SHP77 (cell line): ENCODE measurements at regions not wholly inside any gene's neighbourhood (a gene's known extent, or its start where the extent isn't known, plus 50 kb on each side); places are given as distances from the start of the nearest gene placed in this dataset.

ENCODE experiments used
- DNase-seq, 2 experiments: peaks; one replicate each; lab custom pipeline; 2025; lab: John Stamatoyannopoulos, UW

DNA sequence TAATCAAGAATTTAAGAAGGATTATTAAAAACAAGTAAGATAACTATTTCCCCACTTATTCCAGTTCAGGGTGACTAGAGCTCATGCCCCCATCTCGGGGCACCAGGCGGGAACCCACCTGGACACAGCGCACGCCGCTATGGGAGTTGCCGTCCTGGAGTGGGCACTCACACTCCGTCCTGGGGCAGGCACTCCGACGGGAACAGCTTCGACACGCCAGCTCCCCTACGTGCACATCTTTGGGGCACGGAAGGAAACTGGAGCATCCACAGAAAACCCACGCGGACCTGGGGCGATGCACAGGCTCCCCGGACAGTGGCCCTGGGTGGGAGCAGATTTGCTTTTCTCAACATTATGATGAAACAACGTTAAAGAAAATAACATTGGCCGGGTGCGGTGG, 52.0 kb upstream of the GATA5 start:
- DNase-seq = no peak

GRCh38 chr20:62528983-62529891, 53.4 kb upstream of the GATA5 start:
- no peak for DNase-seq

DNA sequence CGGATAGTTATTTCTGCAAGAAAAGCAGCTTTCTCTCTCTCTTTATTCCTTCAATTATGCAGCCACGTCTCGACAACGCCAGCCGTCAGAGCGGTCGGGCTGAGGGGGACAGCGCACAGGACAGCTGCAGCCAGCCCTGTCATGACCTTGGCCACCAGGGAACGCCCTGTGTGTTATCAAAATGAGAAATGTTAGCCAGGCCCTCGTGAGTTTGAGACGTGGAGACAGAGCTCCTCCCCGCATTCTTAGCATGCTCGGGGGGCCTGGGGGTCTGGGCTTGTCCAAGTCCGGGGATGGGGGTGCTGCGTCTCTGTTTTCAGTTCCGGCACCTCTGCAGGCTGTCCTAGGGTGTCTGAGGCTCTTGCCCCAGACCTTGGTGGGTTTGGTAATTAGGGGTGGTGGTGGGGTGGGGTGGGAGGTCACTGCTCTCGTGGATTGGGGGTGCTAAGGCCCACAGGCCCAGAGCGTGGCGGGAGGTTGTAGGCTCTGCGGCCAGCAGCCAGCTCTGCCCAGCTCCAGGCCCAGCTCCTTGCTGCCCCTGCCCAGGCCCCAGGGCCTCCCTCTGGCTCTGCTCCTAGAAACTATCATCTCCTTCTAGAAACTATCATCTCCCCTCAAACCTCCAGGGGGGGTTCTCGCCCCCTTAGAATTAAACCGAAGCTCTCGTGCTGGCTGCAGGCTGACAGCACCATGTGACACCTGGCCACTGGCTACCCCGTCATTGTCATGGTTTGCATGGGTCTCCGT, 54.3 kb upstream of the GATA5 start:
- DNase-seq = no peak

- DNase-seq = no peak
Measured at GRCh38 chr20:62530643-62531032, 54.8 kb upstream of the GATA5 start.

GRCh38 chr20:62531046-62531838, 55.4 kb upstream of the GATA5 start:
- no peak for DNase-seq

GRCh38 chr20:62532921-62533320, 57.1 kb upstream of the GATA5 start:
- no peak for DNase-seq

DNA sequence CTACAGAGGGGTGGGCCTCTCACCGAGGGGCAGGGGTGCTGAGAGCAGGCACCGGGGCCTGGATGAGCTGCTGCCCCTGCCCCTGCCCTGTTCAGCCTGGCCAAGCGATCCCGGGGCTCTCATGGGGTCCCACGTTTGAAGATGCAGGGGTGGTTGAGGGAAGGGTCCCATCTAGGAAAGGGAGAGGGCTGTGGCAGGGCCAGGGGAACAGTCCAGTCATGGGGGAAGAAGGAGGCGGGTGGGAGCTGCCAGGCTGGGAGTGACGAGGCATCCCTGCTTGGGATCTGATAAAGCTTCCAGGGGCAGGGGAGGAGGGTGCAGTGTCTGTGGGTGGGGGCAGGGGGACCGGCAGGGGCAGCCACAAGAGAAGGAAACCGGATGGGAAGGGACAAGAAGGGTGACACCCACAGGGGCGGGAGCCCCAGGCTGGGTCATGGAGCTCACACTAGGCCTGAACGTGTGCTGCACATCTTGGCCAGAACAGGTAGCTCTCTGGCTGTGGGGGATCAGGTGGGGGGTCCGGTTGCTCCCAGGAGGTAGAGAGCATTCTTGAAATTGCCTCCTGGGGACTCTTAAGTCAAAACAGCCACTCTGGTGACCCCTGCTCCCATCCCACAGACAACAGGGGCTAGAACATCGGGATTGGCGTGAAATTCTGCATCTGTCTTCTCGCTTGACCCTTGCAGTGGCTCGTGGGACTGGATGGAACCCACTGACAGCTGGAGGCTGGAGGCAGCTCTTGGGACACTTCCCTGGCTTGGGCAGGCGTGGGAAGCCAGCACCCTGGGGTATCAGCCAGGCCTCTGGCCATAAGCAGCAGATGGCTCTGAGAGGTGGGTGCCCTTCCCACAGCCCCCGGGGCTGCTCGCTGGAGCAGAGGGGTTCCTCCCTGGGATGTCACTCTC, 58.0 kb upstream of the GATA5 start:
- DNase-seq = no peak

- no peak for DNase-seq
Measured at GRCh38 chr20:62534526-62535221, 58.9 kb upstream of the GATA5 start.

GRCh38 chr20:62535282-62535811, 59.6 kb upstream of the GATA5 start:
- no peak for DNase-seq

DNA sequence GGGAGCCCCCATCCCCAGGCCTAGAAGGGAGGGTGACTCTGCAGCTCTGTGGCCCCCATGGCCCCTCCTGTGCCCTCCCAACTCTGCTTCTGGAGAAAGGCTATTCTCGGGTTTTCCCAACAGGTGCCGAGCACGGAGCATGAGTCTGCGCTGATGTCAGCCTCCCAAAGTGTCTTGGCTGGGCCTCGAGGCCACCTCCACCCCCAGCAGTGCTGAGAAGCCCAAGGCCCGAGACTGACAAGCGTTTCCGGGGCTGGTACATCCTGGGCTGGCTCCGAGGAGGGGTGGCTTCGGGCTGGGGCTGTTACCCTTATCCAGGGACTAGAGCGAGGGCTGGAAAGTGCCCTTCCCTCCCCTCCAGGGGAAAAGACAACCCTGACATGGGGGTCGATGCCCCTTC, 60.2 kb upstream of the GATA5 start:
- no peak for DNase-seq

- no peak for DNase-seq
Measured at GRCh38 chr20:62536871-62537401, 61.1 kb upstream of the GATA5 start.

- no peak for DNase-seq
Measured at GRCh38 chr20:62537649-62538292, 62.0 kb upstream of the GATA5 start.

GRCh38 chr20:62539198-62540045, 63.6 kb upstream of the GATA5 start:
- no peak for DNase-seq

- DNase-seq = no peak
Measured at GRCh38 chr20:62540504-62540903, 64.7 kb upstream of the GATA5 start.

GRCh38 chr20:62542862-62543261, 67.1 kb upstream of the GATA5 start:
- DNase-seq = no peak

DNA sequence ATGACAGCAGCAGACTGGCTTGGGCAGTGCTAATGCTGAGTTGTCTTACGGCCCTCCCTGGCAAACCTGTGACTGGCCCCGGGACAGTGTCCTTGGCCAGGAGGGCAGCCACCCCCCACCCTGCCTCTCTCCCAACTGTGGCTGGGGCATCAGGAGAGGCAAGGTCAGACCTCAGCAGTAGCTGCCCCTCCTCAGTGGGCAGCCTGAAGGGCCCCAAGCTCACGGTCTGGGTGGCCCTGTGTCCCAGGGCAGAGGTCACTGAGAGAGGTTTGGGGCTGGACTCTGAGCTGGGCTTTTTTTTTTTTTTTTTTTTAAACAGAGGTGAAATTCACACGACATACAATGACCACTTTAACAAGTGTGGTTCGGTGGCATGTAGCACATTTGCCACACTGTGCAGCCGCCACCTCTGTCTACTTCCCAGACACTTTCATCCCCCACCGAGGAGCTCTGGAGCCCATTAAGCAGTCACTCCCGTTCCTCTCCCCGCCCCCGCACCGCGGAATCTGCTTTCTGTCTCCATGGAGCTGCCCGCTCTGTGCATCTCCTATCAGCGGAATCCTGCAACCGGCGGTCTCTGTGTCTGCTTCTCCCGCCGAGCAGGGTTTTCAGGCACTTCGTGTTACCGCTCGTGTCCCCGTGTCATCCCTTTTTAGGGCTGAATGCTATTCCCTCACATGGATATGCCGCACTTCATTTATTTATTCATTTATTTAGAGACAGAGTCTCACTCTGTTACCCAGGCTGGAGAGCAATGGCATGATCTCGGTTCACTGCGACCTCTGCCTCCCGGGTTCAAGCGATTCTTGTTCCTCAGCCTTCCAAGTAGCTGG, 67.9 kb upstream of the GATA5 start:
- DNase-seq = no peak

- DNase-seq = no peak
Measured at GRCh38 chr20:62544505-62545055, 68.8 kb upstream of the GATA5 start.

GRCh38 chr20:62545271-62545670, 69.5 kb upstream of the GATA5 start:
- no peak for DNase-seq
